GM21526 (cell line): ENCODE measurements at regions not wholly inside any gene's neighbourhood (a gene's known extent, or its start where the extent isn't known, plus 50 kb on each side); places are given as distances from the start of the nearest gene placed in this dataset.

ENCODE experiments used
- ATAC-seq: cut with Tn5 transposase; IDR thresholded peaks from one replicate; pipeline ENCODE4 v1.9.1; 2021; ENCODE audit warnings: moderate library complexity; ENCODE audit not compliant: unreplicated experiment, low FRiP score

- ATAC-seq: no peak
Measured at GRCh38 chr14:85415015-85415712, 114.8 kb upstream of the FLRT2 start.

DNA sequence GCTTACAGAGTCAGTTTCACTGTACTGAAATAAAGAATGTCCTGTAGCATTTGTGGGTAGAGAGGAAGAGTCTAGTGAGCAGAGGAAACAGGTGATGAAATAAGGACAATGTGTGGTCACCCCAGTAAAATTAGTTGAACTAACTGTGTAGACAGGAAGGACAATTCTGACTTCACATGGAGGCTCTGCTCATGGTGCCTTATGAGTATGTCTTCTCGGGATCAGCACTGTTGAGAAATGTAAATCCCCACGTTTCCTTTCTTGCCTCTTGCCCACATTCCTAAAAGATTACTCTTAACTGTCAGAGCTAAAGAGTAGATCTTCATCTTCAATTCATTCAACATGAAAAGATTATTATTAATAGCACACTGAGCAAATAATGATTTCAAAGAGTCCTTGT lies 113.2 kb upstream of the FLRT2 start:
- ATAC-seq: no peak

- ATAC-seq: no peak
Measured at GRCh38 chr14:85417396-85417795, 112.5 kb upstream of the FLRT2 start.

GRCh38 chr14:85418721-85419120 lies 111.2 kb upstream of the FLRT2 start:
- no peak for ATAC-seq

GRCh38 chr14:85420278-85420677 lies 109.7 kb upstream of the FLRT2 start:
- ATAC-seq: no peak

DNA sequence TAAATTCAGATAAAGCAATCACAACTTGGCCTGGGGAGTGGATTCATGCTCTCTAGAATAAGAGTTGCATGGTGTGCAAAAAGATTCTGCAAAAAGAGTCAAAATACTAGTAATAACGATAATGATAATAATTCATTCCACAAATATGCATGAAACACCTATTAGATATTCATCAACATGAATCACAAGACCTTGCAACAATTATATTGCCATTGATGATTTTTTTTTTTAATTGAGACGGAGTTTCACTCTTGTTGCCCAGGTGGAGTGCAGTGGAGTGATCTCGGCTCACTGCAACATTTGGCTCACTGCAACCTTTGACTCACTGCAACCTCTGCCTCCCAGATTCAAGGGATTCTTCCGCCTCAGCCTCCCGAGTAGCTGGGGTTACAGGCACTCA lies 109.2 kb upstream of the FLRT2 start:
- ATAC-seq: no peak

GRCh38 chr14:85421186-85421877 lies 108.6 kb upstream of the FLRT2 start:
- ATAC-seq: no peak

DNA sequence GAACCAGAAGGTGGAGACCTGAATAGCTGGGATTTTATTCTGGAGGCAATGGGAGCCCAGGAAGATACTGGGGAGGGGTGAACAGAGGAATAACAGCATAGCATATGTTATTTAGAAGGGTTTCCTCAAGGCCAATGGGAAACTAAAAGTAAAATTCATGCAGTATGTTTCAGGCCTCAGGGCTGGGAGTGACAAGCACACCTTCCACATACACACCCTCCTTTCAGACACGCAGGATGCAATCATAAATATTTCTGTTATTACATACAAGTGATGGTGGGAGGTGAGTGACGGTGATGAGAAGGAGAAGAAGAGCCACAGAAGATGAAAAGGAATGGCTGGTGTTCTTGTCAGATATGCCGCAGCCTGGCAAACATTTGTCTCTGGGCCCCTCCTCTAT lies 106.1 kb upstream of the FLRT2 start:
- ATAC-seq: no peak

- ATAC-seq: no peak
Measured at GRCh38 chr14:85425507-85425906, 104.4 kb upstream of the FLRT2 start.

GRCh38 chr14:85426068-85426935 lies 103.6 kb upstream of the FLRT2 start:
- ATAC-seq: no peak

DNA sequence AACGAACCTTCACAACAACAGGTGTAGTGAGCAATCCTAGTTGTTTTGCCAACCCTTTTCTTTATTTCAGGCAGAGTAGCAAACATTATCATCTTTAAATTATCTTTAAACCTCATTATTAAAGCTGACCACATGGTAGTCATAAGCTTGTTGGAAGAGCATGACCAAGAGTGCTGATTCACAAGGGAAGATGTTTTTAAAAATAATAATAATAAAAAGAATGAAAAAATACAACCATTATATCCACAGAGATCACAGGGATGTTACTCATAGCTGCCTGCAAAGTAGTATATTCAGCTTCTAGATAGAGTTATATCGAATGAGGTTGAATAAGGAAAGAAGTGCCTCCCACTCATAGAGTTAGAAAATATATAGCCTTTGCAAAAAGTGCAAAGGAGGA lies 101.0 kb upstream of the FLRT2 start:
- no peak for ATAC-seq

GRCh38 chr14:85437148-85437547 lies 92.8 kb upstream of the FLRT2 start:
- ATAC-seq: no peak

- ATAC-seq: no peak
Measured at GRCh38 chr14:85438001-85438400, 91.9 kb upstream of the FLRT2 start.

GRCh38 chr14:85438481-85438942 lies 91.4 kb upstream of the FLRT2 start:
- no peak for ATAC-seq

- no peak for ATAC-seq
Measured at GRCh38 chr14:85439696-85440328, 90.1 kb upstream of the FLRT2 start.

DNA sequence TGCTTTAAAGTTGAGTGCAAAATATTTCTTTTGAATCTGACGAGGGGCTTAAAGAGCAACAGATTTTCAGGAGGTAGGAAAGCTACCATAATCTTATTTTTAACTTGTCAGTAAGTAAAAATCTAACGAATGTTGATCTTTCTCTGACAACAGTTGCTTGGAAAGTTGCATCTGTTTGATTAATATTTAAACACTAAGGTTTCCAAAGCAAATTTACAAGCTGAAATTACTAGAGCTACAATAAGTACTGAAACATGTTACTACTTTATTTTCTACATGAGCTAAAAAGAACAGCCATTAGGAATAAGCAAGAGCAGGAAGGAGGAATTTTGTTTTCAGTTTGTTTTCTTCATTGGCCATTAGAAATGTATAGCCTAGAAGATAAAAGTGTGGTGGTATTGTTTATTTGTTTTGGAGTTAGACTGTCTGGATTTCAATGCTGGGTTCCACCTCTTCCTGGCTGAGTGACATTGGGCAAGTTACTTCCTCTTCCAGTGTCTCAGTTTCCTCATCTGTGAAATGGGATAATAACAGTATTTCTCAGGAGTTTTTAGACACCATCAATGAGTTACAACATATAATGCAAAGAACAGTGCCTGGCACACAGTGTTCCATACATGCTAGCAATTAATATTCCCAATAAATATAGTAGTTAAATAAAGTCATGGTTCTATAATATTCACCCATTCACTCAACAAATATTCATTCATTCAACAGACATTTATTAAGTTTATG lies 87.9 kb upstream of the FLRT2 start:
- no peak for ATAC-seq

GRCh38 chr14:85442996-85443395 lies 86.9 kb upstream of the FLRT2 start:
- ATAC-seq: no peak

GRCh38 chr14:85444635-85445034 lies 85.3 kb upstream of the FLRT2 start:
- ATAC-seq: no peak

- ATAC-seq: no peak
Measured at GRCh38 chr14:85445151-85445795, 84.7 kb upstream of the FLRT2 start.

DNA sequence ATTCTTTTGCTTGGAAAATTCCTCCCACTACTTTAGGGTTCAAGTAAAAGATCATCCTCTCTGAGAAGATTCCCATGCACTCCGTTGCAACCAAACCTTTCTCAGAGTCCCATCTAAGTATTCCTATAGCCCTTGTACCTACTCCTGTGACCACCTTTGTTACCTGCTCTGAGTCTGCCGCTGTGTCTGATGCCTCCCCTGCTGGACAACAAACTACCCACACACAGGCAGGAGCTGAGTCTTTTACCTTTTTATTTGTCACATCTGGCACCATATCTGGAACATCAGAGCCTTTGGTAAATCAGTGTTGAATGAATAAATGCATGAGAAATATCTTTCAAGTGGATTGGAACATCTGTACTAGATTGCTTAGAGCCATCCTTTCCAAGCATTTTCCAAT lies 82.1 kb upstream of the FLRT2 start:
- ATAC-seq: no peak
